ENCODE measurements at regions not wholly inside any gene's neighbourhood (a gene's known extent, or its start where the extent isn't known, plus 50 kb on each side); places are given as distances from the start of the nearest gene placed in this dataset.

- Mint-ChIP-seq H3K4me3 (no peak overlapping the region), H3K4me1 (peaks cover 31% of the 10 kb centered on the region), H3K27me3 (ENCODE audit: low read depth) (peaks cover 89% of the 10 kb centered on the region), H3K9me3 (no peaks in the 10 kb centered on the region), H3K27ac (peak overlapping the region; percentile 75), H3K36me3 (no peaks in the 10 kb centered on the region)
- no peak for TF ChIP-seq CTCF (IDR thresholded peaks at IDR 0.05; ENCODE audit: unreplicated experiment)
- no peak for DNase-seq (ENCODE audit: low spot score in 2 of 2, unreplicated experiment in 2 of 2)
Measured at GRCh38 chr12:132427999-132428935, 61.7 kb upstream of the FBRSL1 start.

- Mint-ChIP-seq H3K9me3 (no peaks in the 10 kb centered on the region), H3K4me1 (peaks cover 31% of the 10 kb centered on the region), H3K27ac (no peak overlapping the region), H3K4me3 (no peak overlapping the region), H3K27me3 (ENCODE audit: low read depth) (peaks cover 92% of the 10 kb centered on the region), H3K36me3 (no peaks in the 10 kb centered on the region)
- no peak for TF ChIP-seq CTCF (IDR thresholded peaks at IDR 0.05; ENCODE audit: unreplicated experiment)
- DNase-seq (ENCODE audit: low spot score in 2 of 2, unreplicated experiment in 2 of 2), result no peak
Measured at GRCh38 chr12:132427174-132427768, 62.7 kb upstream of the FBRSL1 start.

GRCh38 chr12:132426349-132427173, 63.4 kb upstream of the FBRSL1 start:
- TF ChIP-seq CTCF (IDR thresholded peaks at IDR 0.05; ENCODE audit: unreplicated experiment), result no peak
- Mint-ChIP-seq H3K4me3 (no peak overlapping the region), H3K36me3 (no peaks in the 10 kb centered on the region), H3K9me3 (no peaks in the 10 kb centered on the region), H3K27me3 (ENCODE audit: low read depth) (peaks cover 92% of the 10 kb centered on the region), H3K27ac (no peak overlapping the region), H3K4me1 (peaks cover 33% of the 10 kb centered on the region)
- no peak for DNase-seq (ENCODE audit: low spot score in 2 of 2, unreplicated experiment in 2 of 2)

- TF ChIP-seq CTCF (IDR thresholded peaks at IDR 0.05; ENCODE audit: unreplicated experiment), result no peak
- Mint-ChIP-seq H3K4me3 (no peak overlapping the region), H3K9me3 (no peaks in the 10 kb centered on the region), H3K27me3 (ENCODE audit: low read depth) (peaks cover 95% of the 10 kb centered on the region), H3K4me1 (peaks cover 23% of the 10 kb centered on the region), H3K27ac (no peak overlapping the region), H3K36me3 (no peaks in the 10 kb centered on the region)
- no peak for DNase-seq (ENCODE audit: low spot score in 2 of 2, unreplicated experiment in 2 of 2)
Measured at GRCh38 chr12:132424811-132425210, 65.1 kb upstream of the FBRSL1 start.

- TF ChIP-seq CTCF (IDR thresholded peaks at IDR 0.05; ENCODE audit: unreplicated experiment), result no peak
- Mint-ChIP-seq H3K36me3 (no peaks in the 10 kb centered on the region), H3K9me3 (no peaks in the 10 kb centered on the region), H3K4me1 (peaks cover 15% of the 10 kb centered on the region), H3K4me3 (no peak overlapping the region), H3K27me3 (ENCODE audit: low read depth) (peaks cover 95% of the 10 kb centered on the region), H3K27ac (no peak overlapping the region)
- DNase-seq (ENCODE audit: low spot score in 2 of 2, unreplicated experiment in 2 of 2), result no peak
Measured at GRCh38 chr12:132423820-132424645, 65.9 kb upstream of the FBRSL1 start.

Measured in mesothelial cell of epicardium (in vitro differentiated cells).